ENCODE measurements at regions not wholly inside any gene's neighbourhood (a gene's known extent, or its start where the extent isn't known, plus 50 kb on each side); places are given as distances from the start of the nearest gene placed in this dataset.

DNA sequence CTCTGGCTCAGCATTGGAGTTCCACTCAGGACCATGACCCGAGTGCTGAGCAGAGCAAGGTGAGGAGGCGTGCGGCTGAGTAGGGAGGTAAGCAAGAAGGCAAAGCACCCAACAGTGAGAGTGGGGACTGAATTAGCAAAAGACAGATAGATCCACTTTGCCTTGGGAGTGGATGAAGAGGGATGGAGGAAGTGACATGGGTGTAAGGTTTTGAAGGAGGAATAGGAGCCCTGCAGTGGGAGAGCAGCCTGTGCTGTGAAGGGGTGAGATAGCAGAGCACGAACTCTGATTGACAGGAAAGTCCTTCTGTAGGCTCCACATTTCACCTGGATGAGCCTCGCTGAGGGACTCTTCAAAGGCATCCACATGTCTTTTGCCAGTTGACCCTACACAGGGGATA, 522.6 kb downstream of the NTRK3 start:
- POLR2A ChIA-PET, result no interaction called here
- Histone ChIP-seq H2AFZ (ENCODE audit: low read depth, low read length, poor library complexity, severe bottlenecking) (no peak overlapping the region), H3K9me3 (ENCODE audit: control insufficient read depth in 1 of 2, insufficient read depth in 1 of 2, low read depth in 1 of 2, low read length in 2 of 2) (peaks cover 4 to 47% of the 10 kb centered on the region in 2 experiments; a peak in 2 of 4 replicates), H4K20me1 (ENCODE audit: insufficient read depth) (no peaks in the 10 kb centered on the region), H3K4me1 (ENCODE audit: control insufficient read depth in 1 of 2, insufficient read depth in 2 of 2, low read length in 2 of 2) (no peaks in the 10 kb centered on the region), H3K9ac (ENCODE audit: low read length) (no peak overlapping the region), H3K36me3 (ENCODE audit: control insufficient read depth in 1 of 2, insufficient read depth in 2 of 2, low read length in 2 of 2) (no peaks in the 10 kb centered on the region), H3K27ac (ENCODE audit: low read depth, low read length) (no peak overlapping the region), H3K4me2 (ENCODE audit: low read length) (no peak overlapping the region), H3K9me2 (ENCODE audit: insufficient read depth) (no peaks in the 10 kb centered on the region), H3K27me3 (ENCODE audit: insufficient read depth, low read length) (no peaks in the 10 kb centered on the region), H3K4me3 (replicated peaks in 1 of 2; ENCODE audit: low read depth in 1 of 2, low read length in 2 of 2) (no peak overlapping the region), H3K79me2 (ENCODE audit: insufficient read depth, low read length) (no peaks in the 10 kb centered on the region)
- TF ChIP-seq SP1 (IDR thresholded peaks at IDR 0.05; ENCODE audit: low read depth) (no peak), ZFX (IDR thresholded peaks at IDR 0.05) (no peak), ZNF274 (IDR thresholded peaks at IDR 0.05; ENCODE audit: low read depth, low read length) (no peak), CBX3 (IDR thresholded peaks at IDR 0.05; ENCODE audit: low read depth) (no peak), TCF7L2 (IDR thresholded peaks at IDR 0.05; ENCODE audit: borderline replicate concordance, extremely low read depth, insufficient read depth, insufficient read length) (no peak), EZH2phosphoT487 (IDR thresholded peaks at IDR 0.05; ENCODE audit: borderline replicate concordance) (no peak), YY1 (IDR thresholded peaks at IDR 0.05; ENCODE audit: extremely low read depth, insufficient replicate concordance, low read depth, low read length) (no peak), JUND (IDR thresholded peaks at IDR 0.05) (no peak)
- TF ChIP-seq, protein P1, sequence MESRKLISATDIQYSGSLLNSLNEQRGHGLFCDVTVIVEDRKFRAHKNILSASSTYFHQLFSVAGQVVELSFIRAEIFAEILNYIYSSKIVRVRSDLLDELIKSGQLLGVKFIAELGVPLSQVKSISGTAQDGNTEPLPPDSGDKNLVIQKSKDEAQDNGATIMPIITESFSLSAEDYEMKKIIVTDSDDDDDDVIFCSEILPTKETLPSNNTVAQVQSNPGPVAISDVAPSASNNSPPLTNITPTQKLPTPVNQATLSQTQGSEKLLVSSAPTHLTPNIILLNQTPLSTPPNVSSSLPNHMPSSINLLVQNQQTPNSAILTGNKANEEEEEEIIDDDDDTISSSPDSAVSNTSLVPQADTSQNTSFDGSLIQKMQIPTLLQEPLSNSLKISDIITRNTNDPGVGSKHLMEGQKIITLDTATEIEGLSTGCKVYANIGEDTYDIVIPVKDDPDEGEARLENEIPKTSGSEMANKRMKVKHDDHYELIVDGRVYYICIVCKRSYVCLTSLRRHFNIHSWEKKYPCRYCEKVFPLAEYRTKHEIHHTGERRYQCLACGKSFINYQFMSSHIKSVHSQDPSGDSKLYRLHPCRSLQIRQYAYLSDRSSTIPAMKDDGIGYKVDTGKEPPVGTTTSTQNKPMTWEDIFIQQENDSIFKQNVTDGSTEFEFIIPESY (IDR thresholded peaks at IDR 0.05; ENCODE audit: extremely low read depth, insufficient replicate concordance, low read length), result no peak
- TF ChIP-seq, protein P2, sequence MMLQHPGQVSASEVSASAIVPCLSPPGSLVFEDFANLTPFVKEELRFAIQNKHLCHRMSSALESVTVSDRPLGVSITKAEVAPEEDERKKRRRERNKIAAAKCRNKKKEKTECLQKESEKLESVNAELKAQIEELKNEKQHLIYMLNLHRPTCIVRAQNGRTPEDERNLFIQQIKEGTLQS (IDR thresholded peaks at IDR 0.05), result no peak
- intact Hi-C loops (cut with micrococcal nuclease), result no loop called here
- BruUV-seq (replicated peaks), result no TSS peak
- CTCF ChIA-PET, result no interaction called here
- RAD21 ChIA-PET (ENCODE audit: low non-redundant PET in 1 of 2, low total read pairs in 2 of 2, uncharacterized antibody in 2 of 2, unreplicated experiment in 2 of 2), result no interaction called here
- DNase-seq (ENCODE audit: low read depth, low spot score), result no peak
- ATAC-seq, result no peak
